GM18868 (cell line): ENCODE measurements at regions not wholly inside any gene's neighbourhood (a gene's known extent, or its start where the extent isn't known, plus 50 kb on each side); places are given as distances from the start of the nearest gene placed in this dataset.
A peak's percentile ranks its signal among the peaks of the same experiment; 100 is the strongest.
"Not testable (repeated sequence)": the region's sequence is repeated elsewhere in the genome, so short reads cannot be mapped to it uniquely, and the experiment has no call there.

Experiments used
- ATAC-seq: cut with Tn5 transposase; IDR thresholded peaks from one replicate; pipeline ENCODE4 v1.9.1; 2021; ENCODE audit warnings: mild to moderate bottlenecking, moderate library complexity; ENCODE audit not compliant: unreplicated experiment

- ATAC-seq, result no peak
These were observed 62.1 kb downstream of the ZWINT start for GRCh38 chr10:56298941-56299340.

- peak; percentile 72 for ATAC-seq
These were observed 64.4 kb downstream of the ZWINT start for GRCh38 chr10:56296618-56297017.

- ATAC-seq, result no peak
These were observed 72.7 kb downstream of the ZWINT start for GRCh38 chr10:56288403-56288802.

DNA sequence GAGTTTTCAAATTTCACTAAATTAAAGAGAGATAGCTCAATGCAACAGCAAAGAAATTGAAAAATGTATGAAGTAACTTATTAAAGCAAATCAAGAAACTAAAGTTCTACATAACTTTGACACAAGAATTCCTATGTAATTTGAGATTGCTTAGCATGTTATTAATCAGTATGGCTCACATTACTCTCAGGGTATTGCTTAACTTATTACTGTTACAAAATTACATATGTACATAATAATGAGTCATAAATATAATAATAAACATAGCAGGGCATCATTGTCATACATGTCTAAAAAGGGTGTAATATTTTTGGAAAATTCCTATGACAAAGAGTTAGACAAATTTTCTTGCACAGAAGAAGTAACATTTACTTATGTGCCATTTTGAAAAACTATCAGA, 75.0 kb downstream of the ZWINT start:
- ATAC-seq, result no peak

- ATAC-seq, result no peak
These were observed 81.8 kb downstream of the ZWINT start for GRCh38 chr10:56279270-56279669.

GRCh38 chr10:56269181-56269580, 91.9 kb downstream of the ZWINT start:
- no peak for ATAC-seq

DNA sequence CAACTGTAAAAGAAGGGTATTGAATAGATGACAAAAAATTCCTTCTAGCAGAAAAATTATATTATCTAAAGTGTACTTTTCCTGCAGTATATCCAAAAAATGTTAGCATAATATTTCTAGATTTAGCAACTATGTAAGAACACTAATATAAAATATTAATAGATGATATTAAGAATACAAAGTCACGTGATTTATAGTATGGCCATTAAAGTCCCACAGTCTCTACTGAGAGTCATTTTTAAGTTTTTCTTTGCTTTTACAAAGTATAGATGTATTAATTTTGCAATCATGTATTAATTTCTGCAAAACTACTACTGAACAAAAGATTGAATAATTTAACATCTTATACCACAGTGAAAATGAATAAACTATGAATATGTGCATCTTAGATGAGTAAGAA, 94.9 kb downstream of the ZWINT start:
- no peak for ATAC-seq

- no peak for ATAC-seq
These were observed 102.1 kb downstream of the ZWINT start for GRCh38 chr10:56258991-56259390.

- ATAC-seq, result peak; percentile 58
These were observed 102.7 kb downstream of the ZWINT start for GRCh38 chr10:56258378-56258777.

GRCh38 chr10:56255298-56255697, 105.8 kb downstream of the ZWINT start:
- no peak for ATAC-seq

DNA sequence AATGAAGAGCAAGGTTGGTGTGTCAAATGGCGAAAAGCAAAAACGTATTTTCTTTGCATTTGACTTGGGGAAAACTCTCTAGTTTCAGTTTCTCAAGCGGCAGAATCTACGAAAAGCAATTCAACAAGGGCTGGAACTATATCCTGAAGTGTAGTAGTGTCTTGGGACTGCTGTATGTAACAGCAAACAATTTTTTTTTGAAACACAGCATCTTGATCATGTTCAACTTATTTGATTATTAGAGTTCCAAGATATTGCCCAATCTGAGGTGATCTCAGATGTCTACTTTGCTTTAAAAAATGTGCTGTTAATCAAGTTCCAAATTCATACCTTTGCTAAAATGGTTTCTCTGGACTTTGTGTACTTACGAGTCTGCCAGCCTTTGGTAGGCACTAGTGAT, 120.6 kb downstream of the ZWINT start:
- ATAC-seq, result no peak

- no peak for ATAC-seq
These were observed 129.6 kb downstream of the ZWINT start for GRCh38 chr10:56231436-56231835.

DNA sequence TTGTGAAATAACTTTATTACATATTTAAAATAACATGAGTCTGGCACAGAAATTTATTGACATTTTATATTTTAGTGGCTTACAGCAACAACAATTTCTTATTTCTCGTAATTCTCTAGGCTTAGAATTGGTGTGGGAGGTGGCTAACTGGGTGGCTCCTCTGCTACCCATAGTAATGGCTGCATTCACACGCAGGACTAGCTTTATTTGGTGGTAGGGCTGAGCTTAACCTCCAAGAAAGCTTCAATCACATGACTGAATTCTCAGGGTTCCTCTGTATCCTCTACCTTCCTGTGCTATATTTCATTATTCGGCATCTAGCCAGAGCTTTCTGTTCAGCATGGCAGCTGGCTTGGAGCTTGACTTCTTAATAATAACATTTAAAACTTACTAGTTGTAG, 138.8 kb downstream of the ZWINT start:
- ATAC-seq, result no peak

DNA sequence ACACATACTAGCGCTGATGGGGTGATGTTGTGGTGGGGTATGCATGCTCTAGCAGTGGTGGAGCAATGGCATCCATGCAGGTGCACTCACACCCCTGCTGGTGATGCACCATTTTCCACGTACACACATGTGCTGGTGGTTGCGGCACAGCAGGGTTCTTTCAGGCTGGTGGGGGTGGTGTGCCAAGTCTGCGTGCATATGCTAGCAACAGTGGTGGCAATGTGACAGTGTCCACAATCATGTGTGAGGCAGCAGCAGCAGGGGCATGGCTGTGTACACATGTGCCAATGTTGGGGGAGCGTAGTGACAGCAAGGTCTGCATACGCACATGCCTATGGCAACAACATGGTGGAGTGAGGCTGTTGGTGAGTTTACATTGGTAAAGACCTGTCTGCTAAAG, 148.1 kb downstream of the ZWINT start:
- ATAC-seq, result no peak

DNA sequence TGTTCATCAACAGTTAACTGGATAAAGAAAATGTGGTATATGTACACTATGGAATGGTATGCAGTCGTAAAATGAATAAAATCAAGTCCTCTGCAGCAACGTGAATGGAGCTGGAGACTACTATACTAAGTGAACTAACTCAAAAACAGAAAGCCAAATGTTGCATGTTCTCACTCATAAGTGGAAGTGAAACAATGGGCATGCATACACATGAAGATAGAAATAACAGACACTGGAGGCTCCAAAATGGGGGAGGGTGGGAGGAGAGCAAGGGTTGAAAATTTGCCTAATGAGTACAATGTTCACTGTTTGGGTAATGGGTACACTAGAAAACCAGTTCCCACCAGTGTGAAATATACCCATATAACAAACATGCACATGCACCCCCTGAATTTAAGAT, 179.5 kb downstream of the ZWINT start:
- peak; percentile 97 for ATAC-seq

GRCh38 chr10:56178210-56178609, 182.8 kb downstream of the ZWINT start:
- no peak for ATAC-seq

GRCh38 chr10:56155091-56155513, 206.0 kb downstream of the ZWINT start:
- not testable (repeated sequence) for ATAC-seq

DNA sequence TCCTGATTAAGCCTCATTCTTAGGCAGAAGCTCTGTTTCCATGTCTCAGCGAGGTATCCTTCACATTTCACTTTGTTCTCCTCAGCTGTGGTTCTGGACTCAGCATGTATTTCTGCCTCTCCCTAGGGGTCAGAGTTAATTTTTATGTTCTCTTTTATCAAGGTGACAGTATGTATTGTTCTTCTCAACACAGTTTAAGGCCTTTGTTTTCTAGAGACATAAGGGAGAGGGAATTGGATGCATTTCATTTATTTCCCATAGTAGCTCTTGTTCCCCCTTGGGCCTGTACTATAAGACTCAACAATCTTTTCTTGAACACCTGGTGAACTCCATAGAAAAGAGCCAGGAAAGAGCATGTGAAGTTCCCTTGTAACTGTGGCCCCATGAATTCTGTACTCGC, 214.3 kb downstream of the ZWINT start:
- ATAC-seq, result no peak

DNA sequence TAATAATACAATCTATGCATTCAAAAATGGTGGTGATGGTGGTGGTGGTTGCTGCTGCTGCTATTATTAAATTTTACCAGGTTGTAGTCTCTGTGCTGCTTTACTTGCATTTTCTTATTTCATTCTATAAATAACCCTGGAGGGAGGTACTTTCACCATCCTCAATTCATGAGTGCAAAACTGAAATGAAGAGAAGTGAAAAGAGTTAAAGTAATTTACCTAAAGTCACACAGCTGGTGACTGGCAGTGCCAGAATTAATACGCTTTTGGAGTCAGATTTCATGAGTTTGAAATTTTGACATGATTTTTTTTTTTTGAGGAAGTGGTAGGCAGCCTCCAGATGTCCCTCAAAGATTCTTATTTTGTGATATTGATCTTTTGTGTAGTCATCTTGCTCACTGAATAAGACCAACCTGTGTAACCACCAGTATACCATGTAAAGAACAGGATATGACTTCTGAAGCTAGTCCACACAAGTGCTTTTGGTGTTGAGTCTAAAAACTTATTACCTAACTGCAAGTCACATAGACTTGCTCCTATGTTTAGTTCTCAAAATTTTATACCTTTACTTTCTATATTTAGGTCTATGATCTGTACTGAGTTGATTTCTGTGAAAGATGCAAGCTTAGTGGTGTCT, 218.8 kb downstream of the ZWINT start:
- peak; percentile 89 for ATAC-seq

- ATAC-seq, result no peak
These were observed 221.7 kb downstream of the ZWINT start for GRCh38 chr10:56139405-56139804.

GRCh38 chr10:56135828-56136227, 225.2 kb downstream of the ZWINT start:
- ATAC-seq, result peak; percentile 52

DNA sequence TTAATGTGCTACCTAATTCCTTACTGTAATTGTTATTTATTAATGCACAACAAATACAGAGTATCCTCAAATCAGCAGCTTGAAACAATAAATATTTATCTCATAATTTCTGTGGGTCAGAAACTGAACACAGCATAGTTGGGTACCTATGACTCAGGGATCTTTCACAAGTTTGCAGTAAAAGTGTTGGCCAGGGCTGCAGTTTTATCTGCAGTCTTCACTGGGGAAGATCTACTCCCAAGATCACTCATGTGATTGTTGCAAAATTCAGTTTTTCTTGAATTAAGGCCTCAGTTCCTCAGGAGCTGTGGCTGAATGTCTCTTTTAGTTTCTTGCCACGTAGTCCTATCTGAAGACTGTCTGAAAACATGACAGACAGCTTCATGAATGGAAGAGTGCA, 237.8 kb downstream of the ZWINT start:
- ATAC-seq, result no peak

- peak; percentile 40 for ATAC-seq
These were observed 244.4 kb downstream of the ZWINT start for GRCh38 chr10:56116684-56117083.
